ENCODE measurements at regions not wholly inside any gene's neighbourhood (a gene's known extent, or its start where the extent isn't known, plus 50 kb on each side); places are given as distances from the start of the nearest gene placed in this dataset.

DNA sequence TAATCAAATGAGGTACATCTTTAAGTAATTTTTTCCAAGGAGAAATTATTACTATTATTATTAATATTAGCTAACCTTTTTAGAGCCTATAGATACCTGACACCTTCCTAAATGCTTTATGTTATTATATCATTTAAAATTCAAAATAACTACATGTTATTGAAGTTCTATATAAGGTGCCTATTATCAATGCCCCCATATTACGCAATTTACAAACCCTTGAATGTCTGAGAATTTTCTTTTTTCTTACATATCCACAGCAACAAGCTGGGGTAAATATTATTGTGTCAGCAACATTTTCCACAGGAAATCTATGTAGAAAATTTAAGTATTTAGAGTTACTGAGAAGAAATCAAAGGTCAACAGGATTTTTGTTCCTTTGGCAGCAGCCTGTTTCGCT, 327.3 kb downstream of the NXPE2 start:
- TF ChIP-seq, protein P1, sequence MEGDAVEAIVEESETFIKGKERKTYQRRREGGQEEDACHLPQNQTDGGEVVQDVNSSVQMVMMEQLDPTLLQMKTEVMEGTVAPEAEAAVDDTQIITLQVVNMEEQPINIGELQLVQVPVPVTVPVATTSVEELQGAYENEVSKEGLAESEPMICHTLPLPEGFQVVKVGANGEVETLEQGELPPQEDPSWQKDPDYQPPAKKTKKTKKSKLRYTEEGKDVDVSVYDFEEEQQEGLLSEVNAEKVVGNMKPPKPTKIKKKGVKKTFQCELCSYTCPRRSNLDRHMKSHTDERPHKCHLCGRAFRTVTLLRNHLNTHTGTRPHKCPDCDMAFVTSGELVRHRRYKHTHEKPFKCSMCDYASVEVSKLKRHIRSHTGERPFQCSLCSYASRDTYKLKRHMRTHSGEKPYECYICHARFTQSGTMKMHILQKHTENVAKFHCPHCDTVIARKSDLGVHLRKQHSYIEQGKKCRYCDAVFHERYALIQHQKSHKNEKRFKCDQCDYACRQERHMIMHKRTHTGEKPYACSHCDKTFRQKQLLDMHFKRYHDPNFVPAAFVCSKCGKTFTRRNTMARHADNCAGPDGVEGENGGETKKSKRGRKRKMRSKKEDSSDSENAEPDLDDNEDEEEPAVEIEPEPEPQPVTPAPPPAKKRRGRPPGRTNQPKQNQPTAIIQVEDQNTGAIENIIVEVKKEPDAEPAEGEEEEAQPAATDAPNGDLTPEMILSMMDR (IDR thresholded peaks at IDR 0.05; ENCODE audit: insufficient read depth, low read length, poor library complexity, severe bottlenecking), result no peak
- no peak for TF ChIP-seq EZH2phosphoT487 (conservative IDR thresholded peaks at IDR 0.05; ENCODE audit: low read length)
- Histone ChIP-seq H3K9me3 (ENCODE audit: insufficient read depth, low read length) (no peaks in the 10 kb centered on the region), H3K4me3 (ENCODE audit: insufficient read depth, low read length, poor library complexity, severe bottlenecking) (no peak overlapping the region), H2AFZ (ENCODE audit: low read depth, low read length, severe bottlenecking) (no peak overlapping the region), H4K20me1 (ENCODE audit: low read depth, low read length) (no peaks in the 10 kb centered on the region), H3K27me3 (ENCODE audit: low read length) (no peaks in the 10 kb centered on the region), H3K79me2 (ENCODE audit: insufficient read depth, low read length) (no peaks in the 10 kb centered on the region), H3K9me2 (replicated peaks; ENCODE audit: insufficient read depth, low read length) (no peaks in the 10 kb centered on the region), H3K4me2 (ENCODE audit: low read depth, low read length, poor library complexity, severe bottlenecking) (no peak overlapping the region), H3K9ac (ENCODE audit: low read length) (no peak overlapping the region), H3K27ac (ENCODE audit: low read depth, low read length) (no peak overlapping the region), H3F3A (ENCODE audit: insufficient read depth) (no peaks in the 10 kb centered on the region), H3K36me3 (ENCODE audit: low read length) (no peaks in the 10 kb centered on the region)

DNA sequence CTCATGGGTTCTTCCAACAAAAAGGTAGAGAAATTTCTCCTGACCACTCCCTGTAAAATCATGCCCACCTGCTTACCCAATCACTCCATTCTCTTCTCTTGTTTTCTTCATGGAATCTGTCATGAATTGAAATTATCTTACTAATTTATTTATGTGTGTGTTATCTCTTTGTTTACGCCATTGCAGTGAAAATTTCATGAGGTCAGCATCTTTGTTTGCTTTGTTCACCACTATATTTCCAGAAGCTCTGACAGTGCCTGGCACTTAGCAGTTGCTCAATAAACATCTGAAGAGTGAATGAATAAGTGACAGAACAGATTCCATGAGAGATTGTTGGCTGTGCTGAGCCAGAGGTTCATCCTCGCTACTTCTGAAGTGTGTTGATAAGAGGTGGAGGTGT, 329.5 kb downstream of the NXPE2 start:
- Histone ChIP-seq H3K9me2 (replicated peaks; ENCODE audit: insufficient read depth, low read length) (no peaks in the 10 kb centered on the region), H3F3A (ENCODE audit: insufficient read depth) (no peaks in the 10 kb centered on the region), H3K79me2 (ENCODE audit: insufficient read depth, low read length) (no peaks in the 10 kb centered on the region), H3K4me3 (ENCODE audit: insufficient read depth, low read length, poor library complexity, severe bottlenecking) (no peak overlapping the region), H2AFZ (ENCODE audit: low read depth, low read length, severe bottlenecking) (no peak overlapping the region), H3K9ac (ENCODE audit: low read length) (no peak overlapping the region), H3K4me2 (ENCODE audit: low read depth, low read length, poor library complexity, severe bottlenecking) (no peak overlapping the region), H3K27ac (ENCODE audit: low read depth, low read length) (no peak overlapping the region), H4K20me1 (ENCODE audit: low read depth, low read length) (no peaks in the 10 kb centered on the region), H3K27me3 (ENCODE audit: low read length) (no peaks in the 10 kb centered on the region), H3K9me3 (ENCODE audit: insufficient read depth, low read length) (no peaks in the 10 kb centered on the region), H3K36me3 (ENCODE audit: low read length) (no peaks in the 10 kb centered on the region)
- TF ChIP-seq, protein P1 (IDR thresholded peaks at IDR 0.05; ENCODE audit: insufficient read depth, low read length, poor library complexity, severe bottlenecking), result no peak
- no peak for TF ChIP-seq EZH2phosphoT487 (conservative IDR thresholded peaks at IDR 0.05; ENCODE audit: low read length)

DNA sequence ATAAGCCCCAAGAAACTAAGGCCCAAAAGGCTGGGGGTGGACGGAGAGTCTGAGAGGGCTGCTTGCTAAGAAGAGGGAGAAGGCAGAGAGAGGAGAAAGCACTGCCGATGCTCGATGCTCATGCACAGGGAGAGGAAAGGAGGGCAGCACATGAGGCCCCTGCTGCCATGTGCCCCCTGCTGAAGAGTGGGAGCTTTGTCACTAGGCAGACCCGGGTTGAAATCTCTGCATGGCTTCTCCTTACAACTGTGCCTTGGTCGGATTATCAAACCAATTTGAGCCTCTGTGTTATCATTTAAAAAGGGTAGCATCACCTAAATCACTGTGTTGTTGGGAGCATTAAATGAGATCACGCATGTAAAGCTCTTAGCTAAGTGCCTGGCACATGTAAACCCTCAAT, 330.5 kb downstream of the NXPE2 start:
- H3K9me3 ChIP-seq (ENCODE audit: insufficient read depth, low read length), result no peaks in the 10 kb centered on the region
- H3K27ac ChIP-seq (ENCODE audit: low read depth, low read length), result no peak overlapping the region
- H3K36me3 ChIP-seq (ENCODE audit: low read length), result no peaks in the 10 kb centered on the region
- H3K9ac ChIP-seq (ENCODE audit: low read length), result no peak overlapping the region
- no peaks in the 10 kb centered on the region for H4K20me1 ChIP-seq (ENCODE audit: low read depth, low read length)
- no peak for TF ChIP-seq EZH2phosphoT487 (conservative IDR thresholded peaks at IDR 0.05; ENCODE audit: low read length)
- TF ChIP-seq, protein P1 (IDR thresholded peaks at IDR 0.05; ENCODE audit: insufficient read depth, low read length, poor library complexity, severe bottlenecking), result no peak
- H3K27me3 ChIP-seq (ENCODE audit: low read length), result no peaks in the 10 kb centered on the region
- H3K4me3 ChIP-seq (ENCODE audit: insufficient read depth, low read length, poor library complexity, severe bottlenecking), result no peak overlapping the region
- no peaks in the 10 kb centered on the region for H3K9me2 ChIP-seq (replicated peaks; ENCODE audit: insufficient read depth, low read length)
- H2AFZ ChIP-seq (ENCODE audit: low read depth, low read length, severe bottlenecking), result no peak overlapping the region
- H3K79me2 ChIP-seq (ENCODE audit: insufficient read depth, low read length), result no peaks in the 10 kb centered on the region
- no peak overlapping the region for H3K4me2 ChIP-seq (ENCODE audit: low read depth, low read length, poor library complexity, severe bottlenecking)
- H3F3A ChIP-seq (ENCODE audit: insufficient read depth), result no peaks in the 10 kb centered on the region

Data from SU-DHL-6 (cell line).